DND-41 (cell line): ENCODE measurements at regions not wholly inside any gene's neighbourhood (a gene's known extent, or its start where the extent isn't known, plus 50 kb on each side); places are given as distances from the start of the nearest gene placed in this dataset.

Experiments
- CTCF ChIP-seq: IDR thresholded peaks from 2 replicates; pipeline ENCODE4 v1.5.1; 2012; ENCODE audit warnings: borderline replicate concordance, low read length, moderate library complexity, mild to moderate bottlenecking; ENCODE audit not compliant: poor library complexity, severe bottlenecking; ENCODE audit errors: extremely low read depth
- EZH2 ChIP-seq: IDR thresholded peaks from 3 replicates; pipeline ENCODE4 v1.6.1; 2012; ENCODE audit warnings: borderline replicate concordance, low read depth, mild to moderate bottlenecking, moderate library complexity, low read length, inconsistent platforms; ENCODE audit not compliant: severe bottlenecking

GRCh38 chr6:153476243-153476642, 345.2 kb upstream of the RGS17 start:
- TF ChIP-seq CTCF: no peak
- no peak for TF ChIP-seq EZH2
